ENCODE measurements at regions not wholly inside any gene's neighbourhood (a gene's known extent, or its start where the extent isn't known, plus 50 kb on each side); places are given as distances from the start of the nearest gene placed in this dataset.

DNA sequence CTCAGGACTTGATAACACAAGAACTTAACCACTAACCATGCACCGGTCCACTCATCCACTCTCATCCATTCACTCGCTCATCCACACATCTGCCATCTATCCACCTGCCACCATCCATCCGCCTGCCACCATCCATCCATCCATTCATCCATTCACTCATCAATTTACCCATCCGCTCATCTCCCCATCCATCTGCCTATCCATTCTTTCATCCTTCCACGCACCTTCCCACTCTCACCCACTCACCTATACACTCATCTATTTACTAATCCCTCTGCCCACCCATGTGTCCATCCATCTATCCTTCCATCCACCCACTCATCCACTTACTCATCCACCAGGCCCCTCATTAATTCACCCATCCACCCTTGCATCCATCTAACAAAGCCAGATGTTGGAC is 131.0 kb downstream of the MRM1 start:
- Histone ChIP-seq H3K27me3 (no peaks in the 10 kb centered on the region), H3K9me3 (no peaks in the 10 kb centered on the region), H3K27ac (no peak overlapping the region), H3K36me3 (replicated peaks in 1 of 2; ENCODE audit: insufficient read depth in 1 of 2, low read depth in 2 of 2) (no peaks in the 10 kb centered on the region), H3K4me3 (no peak overlapping the region), H3K4me1 (no peaks in the 10 kb centered on the region)
- TF ChIP-seq POLR2A (IDR thresholded peaks at IDR 0.05), result no peak
- TF ChIP-seq, protein P1, sequence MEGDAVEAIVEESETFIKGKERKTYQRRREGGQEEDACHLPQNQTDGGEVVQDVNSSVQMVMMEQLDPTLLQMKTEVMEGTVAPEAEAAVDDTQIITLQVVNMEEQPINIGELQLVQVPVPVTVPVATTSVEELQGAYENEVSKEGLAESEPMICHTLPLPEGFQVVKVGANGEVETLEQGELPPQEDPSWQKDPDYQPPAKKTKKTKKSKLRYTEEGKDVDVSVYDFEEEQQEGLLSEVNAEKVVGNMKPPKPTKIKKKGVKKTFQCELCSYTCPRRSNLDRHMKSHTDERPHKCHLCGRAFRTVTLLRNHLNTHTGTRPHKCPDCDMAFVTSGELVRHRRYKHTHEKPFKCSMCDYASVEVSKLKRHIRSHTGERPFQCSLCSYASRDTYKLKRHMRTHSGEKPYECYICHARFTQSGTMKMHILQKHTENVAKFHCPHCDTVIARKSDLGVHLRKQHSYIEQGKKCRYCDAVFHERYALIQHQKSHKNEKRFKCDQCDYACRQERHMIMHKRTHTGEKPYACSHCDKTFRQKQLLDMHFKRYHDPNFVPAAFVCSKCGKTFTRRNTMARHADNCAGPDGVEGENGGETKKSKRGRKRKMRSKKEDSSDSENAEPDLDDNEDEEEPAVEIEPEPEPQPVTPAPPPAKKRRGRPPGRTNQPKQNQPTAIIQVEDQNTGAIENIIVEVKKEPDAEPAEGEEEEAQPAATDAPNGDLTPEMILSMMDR (IDR thresholded peaks at IDR 0.05), result no peak
- ATAC-seq, result no peak
- intact Hi-C loops (cut with DNase I), result no loop called here
- DNase-seq, result no peak
- 84 to 86% methylated on average over 5 of the region's 5 CpGs for WGBS, 2 donors

DNA sequence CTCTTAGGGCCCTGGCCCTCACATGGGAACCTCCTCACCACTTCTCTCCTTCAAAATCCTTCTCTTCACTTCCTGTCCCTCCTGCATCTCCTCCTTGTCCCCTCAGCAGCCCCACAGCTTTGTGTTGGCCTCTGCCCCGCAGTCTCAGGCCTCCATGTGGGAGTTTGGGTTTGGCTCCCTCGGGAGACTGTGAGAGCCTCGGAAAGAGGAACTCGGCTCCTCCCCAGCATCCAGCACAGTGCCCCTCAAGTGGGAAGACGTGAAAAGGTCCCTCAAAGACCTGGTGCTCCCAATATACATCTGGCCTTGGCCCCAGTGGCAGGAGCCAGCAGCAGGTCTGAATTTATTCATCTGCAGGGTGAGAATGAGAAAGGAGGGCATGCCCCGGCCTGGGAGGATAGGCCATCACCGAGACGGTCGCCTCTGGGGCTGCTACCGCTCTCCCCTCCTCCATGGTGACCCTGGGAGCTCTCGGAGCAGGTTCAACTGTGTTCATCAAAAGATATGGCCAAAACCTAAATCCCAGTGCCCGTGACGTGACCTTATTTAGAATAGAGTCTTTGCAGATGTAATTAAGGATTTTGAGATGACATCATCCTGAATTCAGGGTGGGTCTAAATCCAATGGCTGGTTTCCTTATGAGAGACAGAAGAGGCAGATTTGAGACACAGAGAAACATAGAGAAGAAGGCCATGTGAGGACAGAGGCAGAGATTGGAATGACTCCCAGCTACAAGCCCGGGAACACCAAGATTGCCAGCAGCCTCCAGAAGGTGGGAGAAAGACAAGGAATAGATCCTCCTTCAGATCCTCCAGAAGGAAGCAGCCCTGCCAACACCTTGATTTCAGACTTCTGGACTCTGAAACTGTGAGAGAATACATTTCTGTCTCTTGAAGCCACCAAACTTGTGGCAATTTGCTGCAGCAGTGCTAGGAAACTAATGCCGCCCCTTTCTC is 135.1 kb downstream of the MRM1 start:
- Histone ChIP-seq H3K4me1 (no peaks in the 10 kb centered on the region), H3K36me3 (replicated peaks in 1 of 2; ENCODE audit: insufficient read depth in 1 of 2, low read depth in 2 of 2) (no peaks in the 10 kb centered on the region), H3K4me3 (no peak overlapping the region), H3K9me3 (no peaks in the 10 kb centered on the region), H3K27ac (no peak overlapping the region), H3K27me3 (no peaks in the 10 kb centered on the region)
- DNase-seq (no peak), ATAC-seq (no peak)
- WGBS, 2 donors, result 58 to 65% methylated on average over 12 to 15 of the region's 15 CpGs
- no peak for TF ChIP-seq POLR2A (IDR thresholded peaks at IDR 0.05)
- TF ChIP-seq, protein P1 (IDR thresholded peaks at IDR 0.05), result no peak
- intact Hi-C loops (cut with DNase I), result no loop called here

GRCh38 chr17:36739208-36739607 is 137.8 kb downstream of the MRM1 start:
- 74 to 75% methylated on average over 6 of the region's 6 CpGs for WGBS, 2 donors
- no peak overlapping the region for H3K27ac ChIP-seq
- H3K4me3 ChIP-seq, result no peak overlapping the region
- no peak for DNase-seq
- H3K27me3 ChIP-seq, result peaks cover 0 to 4% of the 10 kb centered on the region in 2 donors
- no peak for ATAC-seq
- H3K9me3 ChIP-seq, result no peaks in the 10 kb centered on the region
- H3K36me3 ChIP-seq (replicated peaks in 1 of 2; ENCODE audit: insufficient read depth in 1 of 2, low read depth in 2 of 2), result no peaks in the 10 kb centered on the region
- intact Hi-C loops (cut with DNase I), result no loop called here
- TF ChIP-seq, protein P1 (IDR thresholded peaks at IDR 0.05), result no peak
- TF ChIP-seq POLR2A (IDR thresholded peaks at IDR 0.05), result no peak
- no peaks in the 10 kb centered on the region for H3K4me1 ChIP-seq

- no peak for ATAC-seq
- H3K4me3 ChIP-seq, result no peak overlapping the region
- H3K4me1 ChIP-seq, result no peaks in the 10 kb centered on the region
- no peak for TF ChIP-seq POLR2A (IDR thresholded peaks at IDR 0.05)
- TF ChIP-seq, protein P1 (IDR thresholded peaks at IDR 0.05), result no peak
- 60 to 62% methylated on average over 1 to 6 of the region's 8 CpGs for WGBS, 2 donors
- intact Hi-C loops (cut with DNase I), result no loop called here
- DNase-seq, result no peak
- H3K36me3 ChIP-seq (replicated peaks in 1 of 2; ENCODE audit: insufficient read depth in 1 of 2, low read depth in 2 of 2), result no peaks in the 10 kb centered on the region
- peaks cover 0 to 4% of the 10 kb centered on the region in 2 donors for H3K27me3 ChIP-seq
- no peaks in the 10 kb centered on the region for H3K9me3 ChIP-seq
- no peak overlapping the region for H3K27ac ChIP-seq
Observed at GRCh38 chr17:36740157-36740556, 138.8 kb downstream of the MRM1 start.
